Limb (tissue), 2 donors: ENCODE measurements at regions not wholly inside any gene's neighbourhood (a gene's known extent, or its start where the extent isn't known, plus 50 kb on each side); places are given as distances from the start of the nearest gene placed in this dataset.
A peak's percentile ranks its signal among the peaks of the same experiment; 100 is the strongest.
"Not testable (repeated sequence)": the region's sequence is repeated elsewhere in the genome, so short reads cannot be mapped to it uniquely, and the experiment has no call there.

Experiments used
- DNase-seq, 2 donors: peaks; one replicate each; pipeline ENCODE4 v3.0.0-alpha.2; 2016; ENCODE audit errors: extremely low spot score in 2 of 2

GRCh38 chrX:10469-11458 is 270.4 kb upstream of the PLCXD1 start:
- DNase-seq = not testable (repeated sequence)

- DNase-seq = peak in 1 of 2 donors; percentile 30
Observed at GRCh38 chrX:13821-14443, 267.2 kb upstream of the PLCXD1 start.

- peak in 1 of 2 donors; percentile 14 for DNase-seq
Observed at GRCh38 chrX:14452-14851, 266.7 kb upstream of the PLCXD1 start.

- DNase-seq = not testable (repeated sequence)
Observed at GRCh38 chrX:18768-19454, 262.3 kb upstream of the PLCXD1 start.

GRCh38 chrX:19455-19827 is 261.7 kb upstream of the PLCXD1 start:
- DNase-seq = not testable (repeated sequence)

GRCh38 chrX:19912-20571 is 261.1 kb upstream of the PLCXD1 start:
- peak in 1 of 2 donors; percentile 20 for DNase-seq

- not testable (repeated sequence) for DNase-seq
Observed at GRCh38 chrX:24139-24538, 257.0 kb upstream of the PLCXD1 start.
